ENCODE measurements at regions not wholly inside any gene's neighbourhood (a gene's known extent, or its start where the extent isn't known, plus 50 kb on each side); places are given as distances from the start of the nearest gene placed in this dataset.

GRCh38 chr1:4175566-4176405, 275.7 kb upstream of the C1orf174 start:
- TF ChIP-seq CTCF (IDR thresholded peaks at IDR 0.05), result no peak
- no peak for TF ChIP-seq EP300 (IDR thresholded peaks at IDR 0.05)
- TF ChIP-seq POLR2A (IDR thresholded peaks at IDR 0.05), result no peak

Measured in tibial nerve (tissue), 4 donors.